Glutamatergic neuron (in vitro differentiated cells): ENCODE measurements at regions not wholly inside any gene's neighbourhood (a gene's known extent, or its start where the extent isn't known, plus 50 kb on each side); places are given as distances from the start of the nearest gene placed in this dataset.

ENCODE experiments used
- DNase-seq: peaks from one replicate; pipeline ENCODE4 v3.0.0; 2022
- H3K27ac Mint-ChIP-seq: one replicate; pipeline ENCODE4 v1.8.0; 2020; ENCODE audit warnings: mild to moderate bottlenecking, mixed read lengths, inconsistent platforms; ENCODE audit not compliant: unreplicated experiment
- H3K27me3 Mint-ChIP-seq: one replicate; pipeline ENCODE4 v1.8.0; 2020; ENCODE audit warnings: mild to moderate bottlenecking, moderate library complexity, mixed read lengths, inconsistent platforms; ENCODE audit not compliant: unreplicated experiment
- H3K36me3 Mint-ChIP-seq: one replicate; pipeline ENCODE4 v1.8.0; 2020; ENCODE audit warnings: mild to moderate bottlenecking, mixed read lengths, inconsistent platforms; ENCODE audit not compliant: unreplicated experiment
- H3K4me1 Mint-ChIP-seq: one replicate; pipeline ENCODE4 v1.8.0; 2020; ENCODE audit warnings: mild to moderate bottlenecking, low read depth, mixed read lengths, inconsistent platforms; ENCODE audit not compliant: unreplicated experiment
- H3K4me3 Mint-ChIP-seq: one replicate; pipeline ENCODE4 v1.8.0; 2020; ENCODE audit warnings: mild to moderate bottlenecking, mixed read lengths, inconsistent platforms; ENCODE audit not compliant: unreplicated experiment
- H3K9me3 Mint-ChIP-seq: one replicate; pipeline ENCODE4 v1.8.0; 2020; ENCODE audit warnings: mild to moderate bottlenecking, moderate library complexity, mixed read lengths, inconsistent platforms; ENCODE audit not compliant: unreplicated experiment
- CTCF ChIP-seq: fragments of 200-600 bp; sonication (generic); IDR thresholded peaks from one replicate; pipeline ENCODE4 v1.5.0; 2021; ENCODE audit not compliant: partially characterized antibody, unreplicated experiment

DNA sequence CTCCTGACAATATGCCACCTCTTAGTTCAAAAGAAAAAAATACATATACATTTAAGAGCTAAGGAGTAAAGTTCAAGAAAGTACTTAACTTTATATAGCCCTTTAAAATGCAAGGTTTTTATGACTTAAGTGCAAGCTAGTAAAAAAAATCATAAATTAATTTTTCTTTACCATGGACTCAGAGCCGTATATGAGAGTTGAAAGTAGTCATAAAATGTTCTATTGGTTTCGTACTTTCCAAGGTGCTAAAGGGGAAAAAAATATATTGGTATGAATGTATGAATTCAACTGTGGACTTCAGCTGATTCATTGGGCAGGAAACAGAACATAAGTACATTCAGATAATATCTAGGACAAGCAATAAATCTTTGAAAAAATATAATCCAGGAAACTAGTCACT lies 869.8 kb upstream of the AGA start:
- no peaks in the 10 kb centered on the region for H3K9me3 Mint-ChIP-seq
- no peaks in the 10 kb centered on the region for H3K36me3 Mint-ChIP-seq
- H3K4me1 Mint-ChIP-seq: no peaks in the 10 kb centered on the region
- no peak for DNase-seq
- H3K27ac Mint-ChIP-seq: no peak overlapping the region
- no peak for TF ChIP-seq CTCF
- H3K27me3 Mint-ChIP-seq: no peaks in the 10 kb centered on the region
- no peak overlapping the region for H3K4me3 Mint-ChIP-seq

- no peaks in the 10 kb centered on the region for H3K36me3 Mint-ChIP-seq
- TF ChIP-seq CTCF: no peak
- no peak overlapping the region for H3K4me3 Mint-ChIP-seq
- DNase-seq: no peak
- no peaks in the 10 kb centered on the region for H3K4me1 Mint-ChIP-seq
- H3K27me3 Mint-ChIP-seq: no peaks in the 10 kb centered on the region
- no peaks in the 10 kb centered on the region for H3K9me3 Mint-ChIP-seq
- no peak overlapping the region for H3K27ac Mint-ChIP-seq
Measured at GRCh38 chr4:178314287-178314686, 872.0 kb upstream of the AGA start.

- peaks cover 10% of the 10 kb centered on the region for H3K36me3 Mint-ChIP-seq
- no peak overlapping the region for H3K4me3 Mint-ChIP-seq
- DNase-seq: no peak
- no peaks in the 10 kb centered on the region for H3K9me3 Mint-ChIP-seq
- TF ChIP-seq CTCF: no peak
- no peaks in the 10 kb centered on the region for H3K27me3 Mint-ChIP-seq
- no peak overlapping the region for H3K27ac Mint-ChIP-seq
- H3K4me1 Mint-ChIP-seq: no peaks in the 10 kb centered on the region
Measured at GRCh38 chr4:178316211-178316610, 874.0 kb upstream of the AGA start.

GRCh38 chr4:178320003-178320402 lies 877.8 kb upstream of the AGA start:
- H3K36me3 Mint-ChIP-seq: peaks cover 10% of the 10 kb centered on the region
- H3K27ac Mint-ChIP-seq: no peak overlapping the region
- H3K9me3 Mint-ChIP-seq: no peaks in the 10 kb centered on the region
- no peak for TF ChIP-seq CTCF
- H3K27me3 Mint-ChIP-seq: no peaks in the 10 kb centered on the region
- H3K4me3 Mint-ChIP-seq: no peak overlapping the region
- no peak for DNase-seq
- no peaks in the 10 kb centered on the region for H3K4me1 Mint-ChIP-seq

- TF ChIP-seq CTCF: no peak
- no peak overlapping the region for H3K4me3 Mint-ChIP-seq
Measured at GRCh38 chr4:178322524-178323183, 880.4 kb upstream of the AGA start.

More at GRCh38 chr4:178322524-178323183, 880.4 kb upstream of the AGA start:
- Mint-ChIP-seq H3K4me1 (no peaks in the 10 kb centered on the region), H3K27me3 (no peaks in the 10 kb centered on the region), H3K9me3 (no peaks in the 10 kb centered on the region), H3K36me3 (peaks cover 10% of the 10 kb centered on the region), H3K27ac (no peak overlapping the region)
- DNase-seq: no peak
